Mesenchymal stem cell (in vitro differentiated cells and primary cell): ENCODE measurements at regions not wholly inside any gene's neighbourhood (a gene's known extent, or its start where the extent isn't known, plus 50 kb on each side); places are given as distances from the start of the nearest gene placed in this dataset.

Experiments
- DNase-seq: peaks from one replicate; pipeline ENCODE4 v3.0.0-alpha.2; 2013
- H2AFZ ChIP-seq: one replicate; pipeline ENCODE4 v1.6.1; 2013; ENCODE audit warnings: low read depth, mild to moderate bottlenecking, control low read depth, inconsistent platforms, low read length, moderate library complexity
- H2AK5ac ChIP-seq: 2 replicates; pipeline ENCODE4 v1.6.1; 2013; ENCODE audit warnings: low read length, moderate library complexity, mild to moderate bottlenecking, inconsistent platforms; ENCODE audit not compliant: severe bottlenecking
- H2BK120ac ChIP-seq: one replicate; pipeline ENCODE4 v1.6.1; 2013; ENCODE audit warnings: low read depth, mild to moderate bottlenecking, inconsistent platforms, low read length, moderate library complexity
- H2BK12ac ChIP-seq, 2 experiments: one replicate each; pipeline ENCODE4 v1.6.1; 2013; ENCODE audit warnings: inconsistent platforms in 2 of 2, low read length in 2 of 2, mild to moderate bottlenecking in 2 of 2, moderate library complexity in 2 of 2, control low read depth in 1 of 2
- H2BK15ac ChIP-seq: one replicate; pipeline ENCODE4 v1.6.1; 2013; ENCODE audit warnings: mild to moderate bottlenecking, low read depth, inconsistent platforms; ENCODE audit not compliant: poor library complexity, severe bottlenecking
- H2BK5ac ChIP-seq: 2 replicates; pipeline ENCODE4 v1.6.1; 2013; ENCODE audit warnings: low read depth, mild to moderate bottlenecking, low read length, control low read depth, inconsistent platforms; ENCODE audit not compliant: poor library complexity, severe bottlenecking
- H3K14ac ChIP-seq, 2 experiments: one replicate each; pipeline ENCODE4 v1.6.1; 2013; ENCODE audit warnings: inconsistent platforms in 2 of 2, low read length in 2 of 2, control low read depth in 1 of 2, mild to moderate bottlenecking in 1 of 2, moderate library complexity in 1 of 2
- H3K18ac ChIP-seq, 2 experiments: one replicate each; pipeline ENCODE4 v1.6.1; 2013; ENCODE audit warnings: inconsistent platforms in 2 of 2, low read length in 2 of 2, control low read depth in 1 of 2, low read depth in 1 of 2, mild to moderate bottlenecking in 1 of 2
- H3K23ac ChIP-seq, 2 experiments: one replicate each; pipeline ENCODE4 v1.6.1; 2013; ENCODE audit warnings: inconsistent platforms in 2 of 2, low read length in 2 of 2, mild to moderate bottlenecking in 2 of 2, moderate library complexity in 2 of 2, control low read depth in 1 of 2
- H3K27ac ChIP-seq: 2 replicates; pipeline ENCODE4 v1.5.1; 2013; ENCODE audit warnings: mild to moderate bottlenecking, moderate library complexity, low read length, control low read depth, inconsistent platforms; ENCODE audit not compliant: poor library complexity, severe bottlenecking
- H3K27me3 ChIP-seq, 2 experiments: 2 replicates each; pipeline versions ENCODE4 v1.6.1 to v1.7.0; 2013; ENCODE audit warnings: low read length in 2 of 2, mild to moderate bottlenecking in 2 of 2, moderate library complexity in 2 of 2, control low read depth in 1 of 2, inconsistent platforms in 1 of 2; ENCODE audit not compliant: control insufficient read depth in 1 of 2, insufficient read depth in 1 of 2
- H3K36me3 ChIP-seq, 2 experiments: 2 replicates each; pipeline versions ENCODE4 v1.6.1 to v1.7.0; 2013; ENCODE audit warnings: low read length in 2 of 2, control low read depth in 1 of 2, inconsistent platforms in 1 of 2, low read depth in 1 of 2, mild to moderate bottlenecking in 1 of 2; ENCODE audit not compliant: insufficient read depth in 2 of 2, control insufficient read depth in 1 of 2
- H3K4ac ChIP-seq, 2 experiments: one replicate each; pipeline ENCODE4 v1.6.1; 2013; ENCODE audit warnings: inconsistent platforms in 2 of 2, low read length in 2 of 2, mild to moderate bottlenecking in 2 of 2, moderate library complexity in 2 of 2, control low read depth in 1 of 2, low read depth in 1 of 2
- H3K4me1 ChIP-seq: 2 replicates; pipeline ENCODE4 v1.6.1; 2013; ENCODE audit warnings: low read depth, low read length, control low read depth; ENCODE audit not compliant: control insufficient read depth, insufficient read depth
- H3K4me2 ChIP-seq: 2 replicates; pipeline ENCODE4 v1.6.1; 2013; ENCODE audit warnings: low read length, mild to moderate bottlenecking, inconsistent platforms; ENCODE audit not compliant: poor library complexity, severe bottlenecking
- H3K4me3 ChIP-seq, 2 experiments: 2 replicates each; pipeline versions ENCODE4 v1.5.1 to v1.7.0; 2013; ENCODE audit warnings: low read length in 2 of 2, mild to moderate bottlenecking in 2 of 2, control low read depth in 1 of 2, low read depth in 1 of 2; ENCODE audit not compliant: insufficient read depth in 1 of 2
- H3K79me1 ChIP-seq: replicated peaks from 2 replicates; pipeline ENCODE4 v1.6.1; 2013; ENCODE audit warnings: mild to moderate bottlenecking, control low read depth, low read length, inconsistent platforms; ENCODE audit not compliant: poor library complexity, severe bottlenecking
- H3K9ac ChIP-seq: 2 replicates; pipeline ENCODE4 v1.7.0; 2013; ENCODE audit warnings: mild to moderate bottlenecking, low read length, moderate library complexity
- H3K9me3 ChIP-seq: 2 replicates; pipeline ENCODE4 v1.7.0; 2013; ENCODE audit warnings: mild to moderate bottlenecking, low read length; ENCODE audit not compliant: control insufficient read depth
- H4K8ac ChIP-seq: one replicate; pipeline ENCODE4 v1.6.1; 2013; ENCODE audit warnings: inconsistent platforms, mild to moderate bottlenecking, low read length, moderate library complexity
- H4K91ac ChIP-seq: one replicate; pipeline ENCODE4 v1.6.1; 2013; ENCODE audit warnings: mild to moderate bottlenecking, low read length, inconsistent platforms
- WGBS: methylation state at CpG from one replicate; pipeline ENCODE4 v1.1.7; 2013; ENCODE audit warnings: mixed read lengths; 5-methylcytosine and 5-hydroxymethylcytosine counted together

GRCh38 chr16:58866935-58867334, 132.8 kb upstream of the GOT2 start:
- Histone ChIP-seq H3K4me2 (no peak overlapping the region), H3K9ac (no peak overlapping the region)
- 79% methylated on average over 3 of the region's 3 CpGs for WGBS

GRCh38 chr16:58863761-58864160, 129.6 kb upstream of the GOT2 start:
- no peak overlapping the region for H3K9ac ChIP-seq
- H3K27ac ChIP-seq, result no peak overlapping the region
- H2BK12ac ChIP-seq, result no peak overlapping the region
- DNase-seq, result no peak
- no peak overlapping the region for H3K4me3 ChIP-seq
- no peak overlapping the region for H2BK15ac ChIP-seq
- H2BK5ac ChIP-seq, result no peak overlapping the region
- H2AFZ ChIP-seq, result no peak overlapping the region
- no peak overlapping the region for H3K23ac ChIP-seq
- H2BK120ac ChIP-seq, result no peak overlapping the region
- H3K14ac ChIP-seq, result no peak overlapping the region
- no peak overlapping the region for H2AK5ac ChIP-seq
- H4K8ac ChIP-seq, result no peak overlapping the region
- H3K27me3 ChIP-seq, result no peaks in the 10 kb centered on the region
- WGBS, result no CpG with 5 or more reads among the region's 1 CpG
- H3K4me1 ChIP-seq, result no peaks in the 10 kb centered on the region
- no peak overlapping the region for H3K18ac ChIP-seq
- no peak overlapping the region for H4K91ac ChIP-seq
- no peaks in the 10 kb centered on the region for H3K79me1 ChIP-seq
- no peaks in the 10 kb centered on the region for H3K9me3 ChIP-seq
- H3K4me2 ChIP-seq, result no peak overlapping the region
- H3K36me3 ChIP-seq, result no peaks in the 10 kb centered on the region
- H3K4ac ChIP-seq, result no peak overlapping the region

More at GRCh38 chr16:58866935-58867334, 132.8 kb upstream of the GOT2 start:
- Histone ChIP-seq H3K79me1 (no peaks in the 10 kb centered on the region), H4K91ac (no peak overlapping the region), H3K36me3 (no peaks in the 10 kb centered on the region), H2BK120ac (no peak overlapping the region), H3K9me3 (no peaks in the 10 kb centered on the region), H3K14ac (no peak overlapping the region), H4K8ac (no peak overlapping the region), H2BK12ac (no peak overlapping the region), H2BK15ac (no peak overlapping the region), H2BK5ac (no peak overlapping the region), H3K27ac (no peak overlapping the region), H3K4me1 (no peaks in the 10 kb centered on the region), H3K4me3 (no peak overlapping the region), H3K4ac (no peak overlapping the region), H3K18ac (no peak overlapping the region), H3K23ac (no peak overlapping the region), H2AFZ (no peak overlapping the region), H3K27me3 (no peaks in the 10 kb centered on the region), H2AK5ac (no peak overlapping the region)
- DNase-seq, result no peak

GRCh38 chr16:58863042-58863441, 128.9 kb upstream of the GOT2 start:
- H2BK120ac ChIP-seq, result no peak overlapping the region
- no peaks in the 10 kb centered on the region for H3K79me1 ChIP-seq
- no peak overlapping the region for H2BK5ac ChIP-seq
- no peak overlapping the region for H2AK5ac ChIP-seq
- no peak overlapping the region for H3K4me2 ChIP-seq
- H4K8ac ChIP-seq, result no peak overlapping the region
- H3K9me3 ChIP-seq, result no peaks in the 10 kb centered on the region
- H3K23ac ChIP-seq, result no peak overlapping the region
- H4K91ac ChIP-seq, result no peak overlapping the region
- H3K36me3 ChIP-seq, result no peaks in the 10 kb centered on the region
- no peak overlapping the region for H3K4ac ChIP-seq
- DNase-seq, result no peak
- H3K27ac ChIP-seq, result no peak overlapping the region
- no peak overlapping the region for H3K4me3 ChIP-seq
- H3K18ac ChIP-seq, result no peak overlapping the region
- no peak overlapping the region for H3K14ac ChIP-seq
- no peak overlapping the region for H2AFZ ChIP-seq
- no CpG with 5 or more reads among the region's 2 CpGs for WGBS
- no peak overlapping the region for H2BK12ac ChIP-seq
- no peak overlapping the region for H3K9ac ChIP-seq
- H3K4me1 ChIP-seq, result no peaks in the 10 kb centered on the region
- H2BK15ac ChIP-seq, result no peak overlapping the region
- H3K27me3 ChIP-seq, result no peaks in the 10 kb centered on the region

- Histone ChIP-seq H3K27ac (no peak overlapping the region), H3K23ac (no peak overlapping the region), H3K79me1 (no peaks in the 10 kb centered on the region), H2AFZ (no peak overlapping the region), H3K36me3 (no peaks in the 10 kb centered on the region), H4K91ac (no peak overlapping the region), H2AK5ac (no peak overlapping the region), H3K18ac (no peak overlapping the region), H2BK5ac (no peak overlapping the region), H2BK120ac (no peak overlapping the region), H3K27me3 (no peaks in the 10 kb centered on the region), H4K8ac (no peak overlapping the region), H3K14ac (no peak overlapping the region), H3K4me3 (no peak overlapping the region), H3K4me1 (no peaks in the 10 kb centered on the region), H3K9ac (no peak overlapping the region), H2BK15ac (no peak overlapping the region), H3K4me2 (no peak overlapping the region), H3K9me3 (no peaks in the 10 kb centered on the region), H3K4ac (no peak overlapping the region), H2BK12ac (no peak overlapping the region)
- no peak for DNase-seq
- WGBS, result 43% methylated on average over 8 of the region's 9 CpGs
Observed at GRCh38 chr16:58862334-58863021, 128.4 kb upstream of the GOT2 start.
